H1 (cell line): ENCODE measurements at regions not wholly inside any gene's neighbourhood (a gene's known extent, or its start where the extent isn't known, plus 50 kb on each side); places are given as distances from the start of the nearest gene placed in this dataset.

Source experiments
- MAFK ChIP-seq: IDR thresholded peaks from 2 replicates; pipeline ENCODE4 v1.6.1; 2012; ENCODE audit warnings: low read depth, mild to moderate bottlenecking, improper control_type of control experiment, low read length
- SP4 ChIP-seq: IDR thresholded peaks from 2 replicates; pipeline ENCODE4 v1.6.1; 2012; ENCODE audit warnings: low read length, inconsistent platforms
- SRF ChIP-seq: IDR thresholded peaks from 2 replicates; pipeline ENCODE4 v1.6.1; 2011; ENCODE audit warnings: mild to moderate bottlenecking, low read depth, low read length, moderate library complexity
- TF ChIP-seq, protein P1 (sequence below): fragments of 300-600 bp; sonication (generic); IDR thresholded peaks from 2 replicates; pipeline ENCODE4 v1.7.1; 2012; ENCODE audit warnings: low read length, moderate library complexity, mild to moderate bottlenecking, inconsistent platforms; ENCODE audit not compliant: insufficient replicate concordance

DNA sequence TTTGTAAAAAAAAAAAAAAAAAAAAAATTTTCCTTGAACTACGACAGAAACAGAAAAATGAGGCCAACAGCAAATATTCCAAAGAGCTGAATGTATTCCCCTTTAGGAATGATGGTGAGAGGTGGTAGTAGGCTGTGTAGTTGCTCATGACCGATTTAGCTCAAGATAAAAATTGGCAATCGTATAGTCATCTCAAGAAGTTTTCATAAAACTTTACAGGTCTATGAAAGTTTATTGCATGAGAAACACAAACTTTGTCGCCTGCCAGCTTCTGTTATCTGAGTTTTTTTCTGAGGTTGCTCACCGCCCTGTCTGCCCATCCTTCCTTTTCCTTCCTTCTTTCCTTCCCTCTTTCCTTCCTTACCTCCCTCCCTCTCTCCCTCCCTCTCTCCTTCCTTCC, 605.5 kb downstream of the BCL11B start (continued):
- TF ChIP-seq MAFK (no peak), SP4 (no peak), SRF (no peak)
- TF ChIP-seq, protein P1, sequence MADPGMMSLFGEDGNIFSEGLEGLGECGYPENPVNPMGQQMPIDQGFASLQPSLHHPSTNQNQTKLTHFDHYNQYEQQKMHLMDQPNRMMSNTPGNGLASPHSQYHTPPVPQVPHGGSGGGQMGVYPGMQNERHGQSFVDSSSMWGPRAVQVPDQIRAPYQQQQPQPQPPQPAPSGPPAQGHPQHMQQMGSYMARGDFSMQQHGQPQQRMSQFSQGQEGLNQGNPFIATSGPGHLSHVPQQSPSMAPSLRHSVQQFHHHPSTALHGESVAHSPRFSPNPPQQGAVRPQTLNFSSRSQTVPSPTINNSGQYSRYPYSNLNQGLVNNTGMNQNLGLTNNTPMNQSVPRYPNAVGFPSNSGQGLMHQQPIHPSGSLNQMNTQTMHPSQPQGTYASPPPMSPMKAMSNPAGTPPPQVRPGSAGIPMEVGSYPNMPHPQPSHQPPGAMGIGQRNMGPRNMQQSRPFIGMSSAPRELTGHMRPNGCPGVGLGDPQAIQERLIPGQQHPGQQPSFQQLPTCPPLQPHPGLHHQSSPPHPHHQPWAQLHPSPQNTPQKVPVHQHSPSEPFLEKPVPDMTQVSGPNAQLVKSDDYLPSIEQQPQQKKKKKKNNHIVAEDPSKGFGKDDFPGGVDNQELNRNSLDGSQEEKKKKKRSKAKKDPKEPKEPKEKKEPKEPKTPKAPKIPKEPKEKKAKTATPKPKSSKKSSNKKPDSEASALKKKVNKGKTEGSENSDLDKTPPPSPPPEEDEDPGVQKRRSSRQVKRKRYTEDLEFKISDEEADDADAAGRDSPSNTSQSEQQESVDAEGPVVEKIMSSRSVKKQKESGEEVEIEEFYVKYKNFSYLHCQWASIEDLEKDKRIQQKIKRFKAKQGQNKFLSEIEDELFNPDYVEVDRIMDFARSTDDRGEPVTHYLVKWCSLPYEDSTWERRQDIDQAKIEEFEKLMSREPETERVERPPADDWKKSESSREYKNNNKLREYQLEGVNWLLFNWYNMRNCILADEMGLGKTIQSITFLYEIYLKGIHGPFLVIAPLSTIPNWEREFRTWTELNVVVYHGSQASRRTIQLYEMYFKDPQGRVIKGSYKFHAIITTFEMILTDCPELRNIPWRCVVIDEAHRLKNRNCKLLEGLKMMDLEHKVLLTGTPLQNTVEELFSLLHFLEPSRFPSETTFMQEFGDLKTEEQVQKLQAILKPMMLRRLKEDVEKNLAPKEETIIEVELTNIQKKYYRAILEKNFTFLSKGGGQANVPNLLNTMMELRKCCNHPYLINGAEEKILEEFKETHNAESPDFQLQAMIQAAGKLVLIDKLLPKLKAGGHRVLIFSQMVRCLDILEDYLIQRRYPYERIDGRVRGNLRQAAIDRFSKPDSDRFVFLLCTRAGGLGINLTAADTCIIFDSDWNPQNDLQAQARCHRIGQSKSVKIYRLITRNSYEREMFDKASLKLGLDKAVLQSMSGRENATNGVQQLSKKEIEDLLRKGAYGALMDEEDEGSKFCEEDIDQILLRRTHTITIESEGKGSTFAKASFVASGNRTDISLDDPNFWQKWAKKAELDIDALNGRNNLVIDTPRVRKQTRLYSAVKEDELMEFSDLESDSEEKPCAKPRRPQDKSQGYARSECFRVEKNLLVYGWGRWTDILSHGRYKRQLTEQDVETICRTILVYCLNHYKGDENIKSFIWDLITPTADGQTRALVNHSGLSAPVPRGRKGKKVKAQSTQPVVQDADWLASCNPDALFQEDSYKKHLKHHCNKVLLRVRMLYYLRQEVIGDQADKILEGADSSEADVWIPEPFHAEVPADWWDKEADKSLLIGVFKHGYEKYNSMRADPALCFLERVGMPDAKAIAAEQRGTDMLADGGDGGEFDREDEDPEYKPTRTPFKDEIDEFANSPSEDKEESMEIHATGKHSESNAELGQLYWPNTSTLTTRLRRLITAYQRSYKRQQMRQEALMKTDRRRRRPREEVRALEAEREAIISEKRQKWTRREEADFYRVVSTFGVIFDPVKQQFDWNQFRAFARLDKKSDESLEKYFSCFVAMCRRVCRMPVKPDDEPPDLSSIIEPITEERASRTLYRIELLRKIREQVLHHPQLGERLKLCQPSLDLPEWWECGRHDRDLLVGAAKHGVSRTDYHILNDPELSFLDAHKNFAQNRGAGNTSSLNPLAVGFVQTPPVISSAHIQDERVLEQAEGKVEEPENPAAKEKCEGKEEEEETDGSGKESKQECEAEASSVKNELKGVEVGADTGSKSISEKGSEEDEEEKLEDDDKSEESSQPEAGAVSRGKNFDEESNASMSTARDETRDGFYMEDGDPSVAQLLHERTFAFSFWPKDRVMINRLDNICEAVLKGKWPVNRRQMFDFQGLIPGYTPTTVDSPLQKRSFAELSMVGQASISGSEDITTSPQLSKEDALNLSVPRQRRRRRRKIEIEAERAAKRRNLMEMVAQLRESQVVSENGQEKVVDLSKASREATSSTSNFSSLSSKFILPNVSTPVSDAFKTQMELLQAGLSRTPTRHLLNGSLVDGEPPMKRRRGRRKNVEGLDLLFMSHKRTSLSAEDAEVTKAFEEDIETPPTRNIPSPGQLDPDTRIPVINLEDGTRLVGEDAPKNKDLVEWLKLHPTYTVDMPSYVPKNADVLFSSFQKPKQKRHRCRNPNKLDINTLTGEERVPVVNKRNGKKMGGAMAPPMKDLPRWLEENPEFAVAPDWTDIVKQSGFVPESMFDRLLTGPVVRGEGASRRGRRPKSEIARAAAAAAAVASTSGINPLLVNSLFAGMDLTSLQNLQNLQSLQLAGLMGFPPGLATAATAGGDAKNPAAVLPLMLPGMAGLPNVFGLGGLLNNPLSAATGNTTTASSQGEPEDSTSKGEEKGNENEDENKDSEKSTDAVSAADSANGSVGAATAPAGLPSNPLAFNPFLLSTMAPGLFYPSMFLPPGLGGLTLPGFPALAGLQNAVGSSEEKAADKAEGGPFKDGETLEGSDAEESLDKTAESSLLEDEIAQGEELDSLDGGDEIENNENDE, result no peak
